HG03025 (cell line): ENCODE measurements at regions not wholly inside any gene's neighbourhood (a gene's known extent, or its start where the extent isn't known, plus 50 kb on each side); places are given as distances from the start of the nearest gene placed in this dataset.
"Not testable (repeated sequence)": the region's sequence is repeated elsewhere in the genome, so short reads cannot be mapped to it uniquely, and the experiment has no call there.

Experiments used
- ATAC-seq: cut with Tn5 transposase; IDR thresholded peaks from one replicate; pipeline ENCODE4 v1.9.1; 2021; ENCODE audit warnings: mild to moderate bottlenecking, moderate library complexity; ENCODE audit not compliant: unreplicated experiment, low FRiP score

DNA sequence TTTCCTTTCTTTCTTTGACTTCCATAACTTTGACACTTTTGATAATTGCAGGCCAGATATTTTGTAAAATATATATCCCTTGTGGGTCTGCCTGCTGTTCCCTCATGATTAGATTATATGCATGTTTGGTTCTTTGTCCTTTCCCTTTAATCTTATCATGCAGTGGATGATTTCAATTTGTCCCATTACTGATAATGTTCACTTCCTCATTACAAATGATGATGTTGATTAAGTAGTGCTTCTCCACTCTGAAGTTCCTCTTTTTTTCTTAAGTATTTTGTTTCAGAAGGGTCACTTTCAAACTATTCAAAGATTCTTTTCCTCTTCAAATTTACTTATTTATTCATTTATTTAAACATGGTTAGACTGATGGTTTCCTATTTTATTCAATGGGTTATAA is 898.1 kb downstream of the XPNPEP1 start:
- ATAC-seq: no peak

DNA sequence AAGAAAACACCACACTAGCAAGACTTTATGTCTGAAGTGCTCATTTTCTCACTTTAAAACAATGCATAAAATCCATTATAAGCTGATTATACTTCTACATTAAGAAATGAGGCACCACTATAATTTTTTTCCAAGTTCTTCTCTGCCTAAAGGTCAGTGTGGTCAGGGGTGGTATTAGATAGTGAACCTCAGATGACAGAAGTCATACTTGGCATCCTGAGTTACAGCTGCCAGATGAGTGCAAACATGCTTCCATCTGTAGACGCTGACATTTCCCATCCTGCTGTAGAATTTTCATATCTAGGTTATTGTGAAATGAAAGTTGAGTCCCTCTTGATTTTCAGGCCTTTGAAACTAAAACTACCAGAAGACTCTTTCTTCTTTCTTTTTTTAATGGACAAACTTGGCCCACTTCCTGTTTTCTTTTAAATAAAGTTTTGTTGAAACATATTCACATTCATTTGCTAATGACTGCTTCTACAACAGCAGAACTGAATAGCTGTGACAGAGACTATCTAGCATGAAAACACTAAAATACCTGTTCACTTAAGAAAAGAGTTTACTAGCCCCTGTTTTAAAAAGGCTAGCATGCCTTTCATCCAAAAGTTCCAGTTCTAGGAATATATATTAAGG is 900.8 kb downstream of the XPNPEP1 start:
- ATAC-seq: no peak

DNA sequence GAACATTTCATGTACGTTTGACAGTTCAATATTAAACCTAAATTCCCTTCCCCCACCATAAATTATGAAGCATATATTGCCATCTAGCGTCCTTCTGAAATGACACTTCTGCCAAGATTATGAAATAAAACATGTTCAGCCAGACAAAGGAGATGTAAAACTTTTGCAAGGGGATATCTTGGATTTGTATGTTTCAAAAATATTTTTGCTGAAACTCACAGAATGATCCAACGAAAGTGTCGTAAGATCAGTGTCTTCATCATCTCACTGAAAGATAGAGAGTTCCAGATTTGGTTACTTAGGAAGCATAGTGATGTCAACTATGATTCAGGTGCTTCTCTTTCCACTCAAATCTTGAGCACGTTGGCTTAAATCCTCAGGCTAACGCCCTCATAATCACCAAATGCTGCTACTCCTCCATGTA is 904.3 kb downstream of the XPNPEP1 start:
- ATAC-seq: no peak

DNA sequence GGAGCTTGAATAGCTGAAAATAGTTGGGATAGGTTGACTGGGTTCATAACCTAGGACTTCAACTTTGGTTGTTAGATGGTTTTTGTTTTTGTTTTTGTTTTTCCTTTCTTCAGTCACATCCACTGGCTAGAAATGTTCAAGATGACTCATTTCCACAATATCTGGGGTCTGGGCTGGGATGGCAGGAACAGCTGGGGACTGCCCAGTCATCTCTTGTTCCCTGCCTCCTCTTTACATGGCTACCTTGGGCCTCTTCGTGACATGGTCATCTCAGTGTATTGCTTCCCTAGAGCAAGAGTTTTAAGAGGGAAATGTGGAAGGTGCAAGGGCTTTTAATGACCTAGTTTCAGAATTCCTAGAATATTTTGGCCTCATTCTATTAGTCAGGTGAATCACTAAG is 915.8 kb downstream of the XPNPEP1 start:
- ATAC-seq: no peak

DNA sequence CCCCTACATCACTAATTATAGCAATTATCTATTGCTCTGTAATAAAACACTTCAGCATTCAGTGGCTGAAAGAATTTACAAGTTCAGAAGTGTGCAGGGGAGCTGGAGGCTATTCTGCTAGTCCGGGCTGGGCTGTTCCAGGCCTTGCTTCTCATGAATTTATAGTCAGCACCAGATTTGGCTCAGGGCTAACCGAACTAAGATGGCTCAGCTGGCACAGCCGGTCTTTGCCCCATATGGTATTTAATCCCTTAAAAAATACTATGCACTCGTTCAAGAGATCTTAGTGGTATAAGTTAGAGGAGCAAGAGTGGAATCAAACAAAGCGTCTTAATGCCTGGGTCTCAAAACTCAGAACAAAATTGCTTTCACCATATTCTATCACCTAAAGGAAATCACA is 932.9 kb downstream of the XPNPEP1 start:
- no peak for ATAC-seq

DNA sequence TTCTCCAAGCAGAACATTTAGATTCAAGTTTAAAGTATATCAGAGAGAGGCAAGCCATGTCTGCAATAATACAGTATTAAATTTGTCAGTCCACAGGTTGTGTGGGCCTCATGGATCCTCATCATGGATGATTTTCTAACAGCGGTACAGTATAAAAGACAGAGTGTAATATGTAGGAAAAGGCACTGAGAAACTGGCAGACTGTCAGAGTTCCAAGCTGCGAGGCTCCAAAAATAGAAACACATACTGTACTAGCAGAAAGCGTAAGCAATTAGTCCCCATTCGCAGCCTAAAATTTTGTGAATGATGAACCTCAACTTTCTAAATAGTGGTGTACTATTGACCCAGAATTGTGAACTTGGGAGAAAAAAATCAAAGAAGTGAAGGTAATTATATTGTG is 933.3 kb downstream of the XPNPEP1 start:
- no peak for ATAC-seq

DNA sequence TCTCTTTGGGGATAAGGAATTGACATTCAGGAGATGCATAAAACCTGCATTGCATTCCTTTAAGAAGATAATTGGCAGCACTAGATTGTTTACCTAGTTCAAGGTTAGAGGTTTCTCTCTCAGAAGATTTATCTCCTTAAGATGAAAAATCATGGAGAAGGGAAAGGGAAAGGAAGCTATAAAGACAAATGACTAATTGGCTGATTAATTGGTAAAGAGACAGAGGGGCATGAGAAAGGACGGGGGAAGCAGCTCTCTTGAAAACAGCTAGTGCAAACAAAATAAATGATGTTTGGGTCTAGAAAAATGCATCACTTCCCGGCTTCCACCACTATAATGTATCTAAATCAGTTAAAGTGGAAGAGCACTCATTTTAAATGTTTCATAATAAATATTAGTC is 941.2 kb downstream of the XPNPEP1 start:
- no peak for ATAC-seq

DNA sequence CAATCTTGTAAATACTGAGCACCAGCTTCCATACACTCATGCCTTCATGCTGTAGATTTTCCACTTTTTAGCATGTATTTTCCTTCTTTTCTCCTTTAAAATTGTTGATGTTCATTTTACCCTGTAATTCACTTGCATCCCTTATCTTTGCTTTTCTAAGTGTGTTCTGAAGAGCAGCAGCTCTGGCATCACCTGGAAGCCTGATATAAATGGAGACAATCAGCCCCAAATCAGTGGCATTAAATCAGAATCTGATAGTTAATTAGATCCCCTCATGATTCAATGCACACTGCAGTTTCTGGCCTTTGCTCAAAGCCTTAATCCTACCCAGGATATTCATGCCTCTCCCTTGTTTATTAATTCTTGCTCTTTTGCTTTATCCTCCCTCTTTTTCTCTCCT is 942.4 kb downstream of the XPNPEP1 start:
- no peak for ATAC-seq

GRCh38 chr10:108975459-108976058 is 947.8 kb downstream of the XPNPEP1 start:
- ATAC-seq: no peak

- no peak for ATAC-seq
These were observed 953.3 kb downstream of the XPNPEP1 start for GRCh38 chr10:108970016-108970415.

DNA sequence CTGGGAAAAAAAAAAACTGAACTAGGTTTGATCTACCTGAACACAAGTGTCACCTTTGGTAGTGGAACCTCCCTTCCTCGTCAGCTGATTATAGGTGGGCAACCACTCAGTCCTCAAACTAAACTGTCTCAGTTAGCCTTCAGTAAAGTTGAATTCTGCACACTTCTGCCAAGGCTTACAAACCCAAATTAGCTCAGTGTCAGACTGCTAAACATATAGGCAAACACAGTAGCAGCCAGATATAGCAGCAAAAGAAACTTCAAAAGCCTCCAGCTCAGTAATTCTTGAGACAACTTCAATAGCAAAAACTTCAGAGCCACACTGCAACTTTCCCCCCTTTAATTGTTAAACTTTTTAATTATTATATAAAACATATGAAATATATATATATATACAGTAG is 956.9 kb downstream of the XPNPEP1 start:
- ATAC-seq: no peak

DNA sequence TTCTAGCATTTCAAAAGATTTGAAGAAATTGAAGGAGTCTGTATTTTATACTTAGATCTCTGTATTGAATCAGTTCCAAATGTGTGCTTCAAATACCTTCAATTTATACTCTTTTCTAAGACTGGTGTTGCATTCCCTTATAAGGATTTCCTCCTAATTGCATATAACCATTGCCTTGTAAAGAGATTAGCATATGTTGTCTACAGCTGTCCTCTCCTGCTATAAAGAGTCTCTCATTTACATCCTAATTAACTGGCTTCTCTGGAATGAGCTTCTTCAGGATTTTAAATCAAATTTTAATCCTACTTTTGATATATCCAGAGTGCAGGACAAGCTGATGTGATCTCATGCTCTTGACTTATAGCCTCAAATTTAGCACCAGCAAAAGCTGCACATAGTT is 957.3 kb downstream of the XPNPEP1 start:
- no peak for ATAC-seq

GRCh38 chr10:108962172-108962571 is 961.1 kb downstream of the XPNPEP1 start:
- no peak for ATAC-seq

- ATAC-seq: no peak
These were observed 965.6 kb downstream of the XPNPEP1 start for GRCh38 chr10:108957681-108958080.

DNA sequence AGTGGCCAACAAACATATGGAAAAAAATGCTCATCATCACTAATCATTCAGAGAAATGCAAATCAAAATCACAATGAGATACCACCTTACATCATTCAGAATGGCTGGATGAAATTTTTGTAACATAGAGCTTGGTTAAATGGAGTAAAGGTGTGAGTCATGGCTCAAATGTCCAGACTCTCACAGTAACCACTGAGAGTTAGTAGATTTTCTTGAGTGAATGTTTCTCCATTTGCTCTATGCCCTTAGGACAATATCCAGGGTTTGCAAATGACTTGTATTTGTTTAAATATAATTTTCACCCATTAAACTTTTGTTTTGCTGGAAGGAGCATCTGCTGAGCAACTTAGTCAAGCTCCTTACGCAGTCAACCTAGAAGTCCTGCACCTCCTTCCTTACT is 967.2 kb downstream of the XPNPEP1 start:
- ATAC-seq: no peak

- not testable (repeated sequence) for ATAC-seq
These were observed 1003.3 kb downstream of the XPNPEP1 start for GRCh38 chr10:108920029-108920428.

DNA sequence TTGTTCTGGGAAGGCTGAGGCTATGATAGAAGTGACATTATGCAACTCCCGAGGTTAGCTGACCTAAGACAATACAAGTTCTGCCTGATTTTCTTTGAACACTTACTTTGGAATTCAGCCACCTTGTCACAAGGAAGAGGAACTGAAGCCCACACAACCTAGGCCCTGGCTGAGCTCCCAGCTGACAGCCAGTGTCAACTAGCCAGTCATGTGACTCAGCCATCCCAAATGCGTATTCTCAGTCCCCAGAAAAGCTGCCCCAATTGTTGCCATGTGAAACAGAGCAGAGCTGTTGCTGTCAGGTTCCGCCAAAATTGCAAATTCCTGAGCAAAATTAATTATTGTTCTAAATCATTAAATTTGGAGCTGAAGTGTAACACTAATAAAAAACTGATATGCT is 1010.0 kb downstream of the XPNPEP1 start:
- ATAC-seq: no peak

- ATAC-seq: no peak
These were observed 1011.3 kb downstream of the XPNPEP1 start for GRCh38 chr10:108911814-108912541.

DNA sequence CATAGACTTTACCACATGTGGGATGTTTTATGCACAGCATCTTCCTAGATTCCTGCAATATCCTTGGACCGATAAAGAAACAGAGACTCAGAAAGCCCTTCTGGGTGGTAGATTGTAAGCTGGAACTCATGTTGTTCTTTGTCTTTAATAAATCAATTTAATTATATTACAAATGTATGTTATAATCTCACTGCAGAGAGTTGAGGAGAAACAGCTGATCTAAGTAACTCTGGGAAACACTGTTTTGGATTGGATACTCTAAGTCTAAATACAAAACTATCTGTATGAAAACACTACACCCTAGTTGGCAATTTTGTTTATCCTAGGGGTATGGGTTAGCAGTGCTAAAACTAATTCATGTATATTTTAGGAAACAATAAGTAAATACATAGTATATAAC is 1015.2 kb downstream of the XPNPEP1 start:
- no peak for ATAC-seq

DNA sequence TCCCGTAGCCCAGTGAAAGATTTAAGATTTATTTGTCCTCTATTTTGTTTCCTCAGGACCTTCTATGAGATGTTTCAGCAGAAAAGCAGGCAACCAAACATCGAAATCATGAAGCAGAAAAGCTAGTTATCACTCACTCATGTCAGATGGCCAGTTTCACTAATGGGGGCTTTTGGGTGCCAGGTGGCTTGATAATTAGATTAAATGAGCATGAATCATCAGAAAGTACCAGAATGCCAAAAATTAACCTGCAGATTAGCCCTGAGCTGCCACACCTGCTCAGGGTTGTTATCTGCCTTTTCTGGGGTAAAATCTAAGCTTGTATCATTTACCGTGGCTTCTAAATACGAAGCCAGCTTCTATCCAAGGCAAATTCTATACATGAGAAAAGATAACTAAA is 1017.5 kb downstream of the XPNPEP1 start:
- ATAC-seq: no peak

DNA sequence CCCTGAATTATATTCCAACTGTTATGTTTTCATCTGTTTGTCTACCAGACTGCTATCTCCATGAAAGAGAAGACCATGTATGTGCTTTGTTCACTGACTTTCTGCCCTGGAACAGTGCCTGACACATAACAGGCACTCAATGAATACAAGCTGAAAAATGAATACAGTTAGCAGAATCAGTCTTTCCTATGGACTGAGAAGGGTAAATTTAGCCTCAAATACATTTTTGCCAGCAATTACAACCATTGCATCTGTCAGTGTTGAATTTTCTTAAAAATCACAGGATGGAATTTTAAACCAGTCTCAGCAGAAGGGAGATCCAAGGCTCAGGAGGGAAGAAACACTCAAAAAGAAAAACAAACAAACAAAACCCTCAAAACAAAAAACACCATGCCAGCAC is 1018.1 kb downstream of the XPNPEP1 start:
- no peak for ATAC-seq
